Transverse colon (tissue), 3 donors: ENCODE measurements at regions not wholly inside any gene's neighbourhood (a gene's known extent, or its start where the extent isn't known, plus 50 kb on each side); places are given as distances from the start of the nearest gene placed in this dataset.

Experiments used
- POLR2A ChIP-seq: fragments of 450-650 bp; IDR thresholded peaks from one replicate; pipeline ENCODE4 v1.6.1; 2016; ENCODE audit warnings: antibody characterized with exemption, mild to moderate bottlenecking, moderate library complexity
- TF ChIP-seq, protein P1 (sequence below), 5 experiments: fragments of 200-600 bp in 3 of 5; fragments of 450-650 bp in 2 of 5; sonication (generic) in 3 of 5; IDR thresholded peaks; 1 replicate in 2 of 5; 2 replicates in 3 of 5; pipeline ENCODE4 v1.5.1; 2016 to 2017; ENCODE audit warnings: antibody characterized with exemption in 5 of 5, inconsistent platforms in 3 of 5, mild to moderate bottlenecking in 2 of 5, moderate library complexity in 1 of 5

DNA sequence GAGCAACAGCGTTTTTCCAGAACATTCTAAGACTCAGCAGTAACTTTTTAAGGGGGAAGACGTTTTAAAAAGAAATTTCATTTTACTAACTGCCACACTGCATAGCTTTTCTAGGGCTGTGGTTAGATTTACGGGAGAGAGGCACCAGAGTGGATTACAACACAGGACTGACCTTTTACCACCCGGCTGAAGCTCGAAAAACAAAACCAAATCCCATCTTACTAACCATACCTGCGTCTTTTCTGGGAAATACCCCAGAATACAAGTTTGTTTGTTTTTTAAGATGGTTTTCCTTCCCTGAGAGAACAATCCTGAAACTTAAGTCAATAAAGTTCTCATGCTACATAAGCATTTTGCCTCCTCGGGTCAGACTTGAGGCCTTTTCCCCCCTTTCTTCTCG is 209.3 kb upstream of the SOX4 start:
- TF ChIP-seq, protein P1, sequence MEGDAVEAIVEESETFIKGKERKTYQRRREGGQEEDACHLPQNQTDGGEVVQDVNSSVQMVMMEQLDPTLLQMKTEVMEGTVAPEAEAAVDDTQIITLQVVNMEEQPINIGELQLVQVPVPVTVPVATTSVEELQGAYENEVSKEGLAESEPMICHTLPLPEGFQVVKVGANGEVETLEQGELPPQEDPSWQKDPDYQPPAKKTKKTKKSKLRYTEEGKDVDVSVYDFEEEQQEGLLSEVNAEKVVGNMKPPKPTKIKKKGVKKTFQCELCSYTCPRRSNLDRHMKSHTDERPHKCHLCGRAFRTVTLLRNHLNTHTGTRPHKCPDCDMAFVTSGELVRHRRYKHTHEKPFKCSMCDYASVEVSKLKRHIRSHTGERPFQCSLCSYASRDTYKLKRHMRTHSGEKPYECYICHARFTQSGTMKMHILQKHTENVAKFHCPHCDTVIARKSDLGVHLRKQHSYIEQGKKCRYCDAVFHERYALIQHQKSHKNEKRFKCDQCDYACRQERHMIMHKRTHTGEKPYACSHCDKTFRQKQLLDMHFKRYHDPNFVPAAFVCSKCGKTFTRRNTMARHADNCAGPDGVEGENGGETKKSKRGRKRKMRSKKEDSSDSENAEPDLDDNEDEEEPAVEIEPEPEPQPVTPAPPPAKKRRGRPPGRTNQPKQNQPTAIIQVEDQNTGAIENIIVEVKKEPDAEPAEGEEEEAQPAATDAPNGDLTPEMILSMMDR (IDR thresholded peaks at IDR 0.05): no peak
- no peak for TF ChIP-seq POLR2A
